ENCODE measurements at regions not wholly inside any gene's neighbourhood (a gene's known extent, or its start where the extent isn't known, plus 50 kb on each side); places are given as distances from the start of the nearest gene placed in this dataset.

DNA sequence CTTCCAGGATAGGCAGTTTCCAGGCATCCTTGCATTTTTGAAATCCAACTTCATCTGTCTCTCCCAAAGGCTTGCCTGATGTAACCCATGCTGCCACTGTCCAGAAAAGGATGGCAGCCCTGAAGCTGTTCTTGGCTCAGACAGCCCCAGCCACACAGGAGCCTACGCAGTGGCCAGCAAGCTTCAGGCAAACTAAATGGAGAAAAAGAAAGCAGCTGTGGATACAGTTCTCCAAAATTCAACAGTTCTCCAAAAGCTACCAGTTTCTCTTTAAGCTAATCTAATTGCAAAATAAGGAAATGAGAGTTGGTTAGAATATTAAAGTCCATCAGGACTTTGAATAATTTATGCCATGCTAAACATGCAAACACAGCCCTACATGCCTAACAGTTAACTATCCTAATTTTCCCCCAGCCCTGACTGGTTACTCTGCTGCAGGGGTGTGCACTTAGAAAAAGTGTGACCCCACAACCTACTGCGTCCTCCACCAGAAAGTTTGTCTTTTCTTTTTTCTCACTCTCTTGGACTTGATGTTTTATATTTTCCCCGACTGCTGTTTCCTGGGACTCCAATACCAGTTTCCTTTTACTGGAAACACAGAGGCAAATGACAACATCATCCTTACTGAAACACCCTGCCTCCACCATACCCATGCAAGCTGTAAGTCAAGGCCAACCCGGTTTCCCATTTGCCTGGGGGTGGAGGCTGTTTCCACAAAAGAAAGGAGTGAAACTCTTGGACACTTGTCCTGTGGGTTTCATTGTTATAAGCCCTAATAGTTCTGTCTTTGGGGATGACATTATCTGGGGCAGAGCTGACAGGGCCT lies 69.1 kb upstream of the OR5AN1 start:
- no peak overlapping the region for H3K4me3 ChIP-seq (replicated peaks in 1 of 3; ENCODE audit: insufficient read depth in 1 of 3, low read depth in 1 of 3, low read length in 3 of 3)
- no peaks in the 10 kb centered on the region for H3K27me3 ChIP-seq (ENCODE audit: control insufficient read depth in 2 of 2, insufficient read depth in 2 of 2, low read length in 2 of 2)
- TF ChIP-seq GATA2 (IDR thresholded peaks at IDR 0.05; ENCODE audit: insufficient read depth, insufficient read length, low read depth, low read length) = no peak
- no peak for TF ChIP-seq CTCF (IDR thresholded peaks at IDR 0.05; ENCODE audit: extremely low read depth in 1 of 2, insufficient read depth in 1 of 2, low read depth in 1 of 2, low read length in 2 of 2)
- TF ChIP-seq, protein P1, sequence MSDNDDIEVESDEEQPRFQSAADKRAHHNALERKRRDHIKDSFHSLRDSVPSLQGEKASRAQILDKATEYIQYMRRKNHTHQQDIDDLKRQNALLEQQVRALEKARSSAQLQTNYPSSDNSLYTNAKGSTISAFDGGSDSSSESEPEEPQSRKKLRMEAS (IDR thresholded peaks at IDR 0.05; ENCODE audit: insufficient read depth, insufficient read length) = no peak
- no peak for TF ChIP-seq EZH2 (IDR thresholded peaks at IDR 0.05; ENCODE audit: borderline replicate concordance, low read depth, low read length, severe bottlenecking)
- no peak for TF ChIP-seq MYC (IDR thresholded peaks at IDR 0.05; ENCODE audit: low read depth, low read length)
- no peak for TF ChIP-seq JUN (IDR thresholded peaks at IDR 0.05; ENCODE audit: borderline replicate concordance, insufficient read depth, insufficient read length, low read depth)
- H2AFZ ChIP-seq (ENCODE audit: low read depth, low read length) = no peak overlapping the region
- dilution Hi-C loops (cut with MboI; ENCODE audit: extremely low pct_ligation_motif_present, low sequenced_read_pairs) = no loop called here
- no peak overlapping the region for H3K4me2 ChIP-seq (ENCODE audit: insufficient read depth, low read length)
- H3K9me1 ChIP-seq (replicated peaks; ENCODE audit: control insufficient read depth, extremely low read depth, insufficient read depth, low read length) = no peaks in the 10 kb centered on the region
- FAIRE-seq = no peak
- H3K9me3 ChIP-seq (replicated peaks; ENCODE audit: control insufficient read depth, insufficient read depth, low read length) = no peaks in the 10 kb centered on the region
- no peaks in the 10 kb centered on the region for H3K36me3 ChIP-seq (ENCODE audit: control insufficient read depth in 2 of 2, extremely low read depth in 1 of 2, insufficient read depth in 2 of 2, low read length in 2 of 2)
- H3K9ac ChIP-seq (replicated peaks; ENCODE audit: extremely low read depth, insufficient read depth, low read length) = no peak overlapping the region
- POLR2A ChIA-PET = no interaction called here
- H3K27ac ChIP-seq (ENCODE audit: insufficient read depth, low read depth, low read length) = no peak overlapping the region
- no peaks in the 10 kb centered on the region for H3K79me2 ChIP-seq (ENCODE audit: control insufficient read depth, insufficient read depth, low read length)
- H4K20me1 ChIP-seq (replicated peaks; ENCODE audit: control insufficient read depth, extremely low read depth, insufficient read depth, low read length) = no peaks in the 10 kb centered on the region
- intact Hi-C loops (cut with micrococcal nuclease) = no loop called here
- no peak for DNase-seq (ENCODE audit: low read depth, low spot score)
- CTCF ChIA-PET = no interaction called here
- no peaks in the 10 kb centered on the region for H3K4me1 ChIP-seq (ENCODE audit: control insufficient read depth, extremely low read depth, insufficient read depth, low read length)
- no TSS peak for BruUV-seq (replicated peaks)

Data from endothelial cell of umbilical vein (primary cell).